Prostate gland (tissue), 2 donors: ENCODE measurements at regions not wholly inside any gene's neighbourhood (a gene's known extent, or its start where the extent isn't known, plus 50 kb on each side); places are given as distances from the start of the nearest gene placed in this dataset.

Experiments used
- CTCF ChIP-seq, 4 experiments: fragments of 200-600 bp in 2 of 4; fragments of 450-650 bp in 2 of 4; sonication (generic) in 2 of 4; IDR thresholded peaks; 1 replicate in 3 of 4; 2 replicates in 1 of 4; pipeline ENCODE4 v1.5.1; 2016 to 2019; ENCODE audit warnings: antibody characterized with exemption in 4 of 4, mild to moderate bottlenecking in 2 of 4, moderate library complexity in 2 of 4
- POLR2A ChIP-seq: fragments of 450-650 bp; IDR thresholded peaks from one replicate; pipeline ENCODE4 v1.6.1; 2016; ENCODE audit warnings: antibody characterized with exemption, mild to moderate bottlenecking

- no peak for TF ChIP-seq CTCF (IDR thresholded peaks at IDR 0.05)
- no peak for TF ChIP-seq POLR2A
Observed at GRCh38 chr13:47268270-47268669, 371.4 kb upstream of the HTR2A start.
